ENCODE measurements at regions not wholly inside any gene's neighbourhood (a gene's known extent, or its start where the extent isn't known, plus 50 kb on each side); places are given as distances from the start of the nearest gene placed in this dataset.

- TF ChIP-seq CTCF (IDR thresholded peaks at IDR 0.05; ENCODE audit: extremely low read depth, low read depth, low read length): no peak
- peaks cover 15% of the 10 kb centered on the region for H3K27me3 ChIP-seq (ENCODE audit: insufficient read depth, low read length)
- no peak overlapping the region for H2AFZ ChIP-seq (ENCODE audit: low read length)
- peaks cover 4% of the 10 kb centered on the region for H3K4me1 ChIP-seq (ENCODE audit: insufficient read depth, low read length)
- no peaks in the 10 kb centered on the region for H3K79me2 ChIP-seq (ENCODE audit: insufficient read depth, low read length)
- H3K27ac ChIP-seq (ENCODE audit: low read depth, low read length): no peak overlapping the region
- H4K20me1 ChIP-seq (ENCODE audit: insufficient read depth, low read length): no peaks in the 10 kb centered on the region
- H3K9me3 ChIP-seq (ENCODE audit: low read depth, low read length): no peaks in the 10 kb centered on the region
- DNase-seq (ENCODE audit: insufficient read length, low spot score, missing footprints): no peak
- H3K36me3 ChIP-seq (ENCODE audit: insufficient read depth, low read length): no peaks in the 10 kb centered on the region
- H3K4me3 ChIP-seq (ENCODE audit: insufficient read depth, low read length): no peak overlapping the region
- no peak overlapping the region for H3K4me2 ChIP-seq (ENCODE audit: insufficient read depth, low read length)
These were observed 191.5 kb upstream of the FANCL start for GRCh38 chr2:58432491-58433170.

DNA sequence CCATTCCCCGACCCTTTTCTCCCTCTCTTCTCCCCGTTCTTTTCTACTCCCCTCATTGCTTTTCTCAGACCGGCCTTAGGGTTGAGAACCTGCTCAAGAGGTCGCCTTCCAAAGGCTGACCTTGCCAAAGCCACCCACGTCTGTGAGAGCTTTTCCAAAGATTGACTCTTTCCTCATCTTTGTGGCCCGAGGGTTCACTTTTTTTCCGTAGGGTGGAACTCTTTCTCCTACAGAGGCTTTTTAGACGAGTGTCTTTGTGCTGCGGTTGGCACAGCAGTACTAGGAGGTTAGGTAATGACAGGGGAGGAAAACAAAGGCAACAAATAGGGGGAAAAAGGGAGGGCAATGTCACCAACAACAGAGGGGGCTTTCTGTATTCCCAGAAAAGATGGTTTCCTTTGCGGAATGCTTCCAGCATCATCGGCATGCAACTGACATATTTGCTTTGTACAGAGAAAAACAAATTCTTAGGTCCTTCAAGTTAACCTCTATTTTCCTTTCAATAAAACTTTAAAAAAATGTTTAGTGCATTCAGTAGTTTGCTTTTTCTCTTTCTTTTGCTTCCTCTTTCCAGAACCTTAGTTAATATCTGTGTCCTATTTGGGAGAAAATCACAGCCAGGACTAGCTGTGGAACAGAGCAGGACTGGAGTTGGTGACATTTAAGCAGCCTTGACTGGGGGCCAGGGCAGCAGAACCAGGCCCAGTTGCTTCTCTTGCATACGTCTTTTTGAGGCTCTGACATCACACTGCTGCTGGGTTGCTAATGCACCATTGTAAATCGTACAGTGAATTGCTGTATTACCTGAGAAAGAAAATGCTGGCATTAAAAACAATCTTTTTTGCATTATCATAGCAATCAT, 188.1 kb upstream of the FANCL start:
- H3K27me3 ChIP-seq (ENCODE audit: insufficient read depth, low read length): peaks cover 16% of the 10 kb centered on the region
- no peak for DNase-seq (ENCODE audit: insufficient read length, low spot score, missing footprints)
- no peaks in the 10 kb centered on the region for H3K79me2 ChIP-seq (ENCODE audit: insufficient read depth, low read length)
- no peaks in the 10 kb centered on the region for H3K9me3 ChIP-seq (ENCODE audit: low read depth, low read length)
- no peak overlapping the region for H3K4me2 ChIP-seq (ENCODE audit: insufficient read depth, low read length)
- H3K36me3 ChIP-seq (ENCODE audit: insufficient read depth, low read length): no peaks in the 10 kb centered on the region
- H4K20me1 ChIP-seq (ENCODE audit: insufficient read depth, low read length): no peaks in the 10 kb centered on the region
- no peak overlapping the region for H2AFZ ChIP-seq (ENCODE audit: low read length)
- H3K4me3 ChIP-seq (ENCODE audit: insufficient read depth, low read length): no peak overlapping the region
- no peak overlapping the region for H3K27ac ChIP-seq (ENCODE audit: low read depth, low read length)
- H3K4me1 ChIP-seq (ENCODE audit: insufficient read depth, low read length): peaks cover 4% of the 10 kb centered on the region
- no peak for TF ChIP-seq CTCF (IDR thresholded peaks at IDR 0.05; ENCODE audit: extremely low read depth, low read depth, low read length)

- peaks cover 16% of the 10 kb centered on the region for H3K27me3 ChIP-seq (ENCODE audit: insufficient read depth, low read length)
- DNase-seq (ENCODE audit: insufficient read length, low spot score, missing footprints): peak; percentile 76
- H3K27ac ChIP-seq (ENCODE audit: low read depth, low read length): no peak overlapping the region
- no peak overlapping the region for H2AFZ ChIP-seq (ENCODE audit: low read length)
- H3K9me3 ChIP-seq (ENCODE audit: low read depth, low read length): no peaks in the 10 kb centered on the region
- no peak for TF ChIP-seq CTCF (IDR thresholded peaks at IDR 0.05; ENCODE audit: extremely low read depth, low read depth, low read length)
- no peaks in the 10 kb centered on the region for H3K36me3 ChIP-seq (ENCODE audit: insufficient read depth, low read length)
- H3K4me2 ChIP-seq (ENCODE audit: insufficient read depth, low read length): peak overlapping the region; percentile 72
- no peaks in the 10 kb centered on the region for H4K20me1 ChIP-seq (ENCODE audit: insufficient read depth, low read length)
- H3K4me3 ChIP-seq (ENCODE audit: insufficient read depth, low read length): peak overlapping the region; percentile 36
- peaks cover 4% of the 10 kb centered on the region for H3K4me1 ChIP-seq (ENCODE audit: insufficient read depth, low read length)
- no peaks in the 10 kb centered on the region for H3K79me2 ChIP-seq (ENCODE audit: insufficient read depth, low read length)
These were observed 187.2 kb upstream of the FANCL start for GRCh38 chr2:58428096-58429013.

Measured in osteoblast (primary cell).